IPS-15b (cell line): ENCODE measurements at regions not wholly inside any gene's neighbourhood (a gene's known extent, or its start where the extent isn't known, plus 50 kb on each side); places are given as distances from the start of the nearest gene placed in this dataset.

Experiments
- H3K27me3 ChIP-seq: one replicate; pipeline ENCODE4 v1.6.1; 2013; ENCODE audit warnings: low read length; ENCODE audit not compliant: control insufficient read depth, insufficient read depth
- H3K36me3 ChIP-seq: one replicate; pipeline ENCODE4 v1.6.1; 2013; ENCODE audit warnings: low read length; ENCODE audit not compliant: control insufficient read depth, insufficient read depth
- H3K4me1 ChIP-seq: one replicate; pipeline ENCODE4 v1.6.1; 2013; ENCODE audit warnings: mild to moderate bottlenecking, low read length; ENCODE audit not compliant: control insufficient read depth, insufficient read depth
- H3K4me3 ChIP-seq: one replicate; pipeline ENCODE4 v1.5.1; 2013; ENCODE audit warnings: low read depth, low read length
- H3K9ac ChIP-seq: one replicate; pipeline ENCODE4 v1.6.1; 2013; ENCODE audit warnings: low read depth, mild to moderate bottlenecking, low read length
- H3K9me3 ChIP-seq: one replicate; pipeline ENCODE4 v1.6.1; 2013; ENCODE audit warnings: mild to moderate bottlenecking, low read length; ENCODE audit not compliant: control insufficient read depth, insufficient read depth

DNA sequence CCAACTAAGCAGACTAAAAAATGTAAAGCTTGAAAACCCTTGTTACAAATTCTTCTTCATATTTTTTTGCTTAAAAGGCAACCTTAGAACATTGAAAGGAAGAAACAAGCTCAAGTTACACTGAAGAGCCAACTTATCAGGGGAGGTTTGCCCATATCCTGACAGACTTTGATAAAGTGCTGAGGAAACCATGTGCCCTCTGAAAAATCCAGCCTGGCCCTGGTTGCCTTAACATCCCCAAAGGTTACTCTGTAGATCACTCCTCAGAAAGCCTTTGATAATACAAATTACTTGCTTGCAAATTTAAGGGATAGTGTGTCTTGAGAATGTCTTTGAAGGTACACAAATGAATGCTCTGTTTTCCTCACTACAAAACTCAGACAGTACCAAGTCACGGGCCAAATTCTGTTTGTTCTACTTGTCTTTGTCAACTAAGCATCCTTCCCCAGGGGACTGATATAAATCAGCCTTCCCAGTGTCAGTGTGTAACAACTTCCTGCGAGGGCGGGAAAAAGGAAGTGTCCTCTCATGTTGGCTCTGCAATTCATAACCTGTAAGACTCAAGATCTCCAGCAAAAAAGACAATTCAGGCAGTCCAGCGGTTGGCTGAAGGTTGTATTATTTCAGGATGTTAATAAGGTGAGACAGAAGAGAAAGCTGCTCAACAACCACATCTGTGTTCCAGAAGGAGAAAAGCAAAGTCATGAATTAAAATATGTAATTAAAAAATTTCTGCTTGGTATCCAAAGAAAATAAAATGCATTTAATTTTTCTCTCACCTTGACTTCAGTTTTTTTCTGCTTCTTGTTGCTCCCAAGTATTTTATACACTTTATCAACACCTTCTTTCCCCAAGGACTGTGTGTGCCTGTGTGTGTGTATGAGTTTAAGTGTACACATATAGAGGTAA is 199.9 kb downstream of the PIK3R1 start:
- no peaks in the 10 kb centered on the region for H3K9me3 ChIP-seq
- H3K4me1 ChIP-seq = no peaks in the 10 kb centered on the region
- H3K27me3 ChIP-seq = no peaks in the 10 kb centered on the region
- H3K9ac ChIP-seq = no peak overlapping the region
- no peaks in the 10 kb centered on the region for H3K36me3 ChIP-seq
- H3K4me3 ChIP-seq = no peak overlapping the region

GRCh38 chr5:68416714-68417113 is 201.2 kb downstream of the PIK3R1 start:
- no peaks in the 10 kb centered on the region for H3K36me3 ChIP-seq
- H3K4me1 ChIP-seq = no peaks in the 10 kb centered on the region

GRCh38 chr5:68418201-68418600 is 202.6 kb downstream of the PIK3R1 start:
- Histone ChIP-seq H3K4me3 (no peak overlapping the region), H3K36me3 (no peaks in the 10 kb centered on the region), H3K4me1 (no peaks in the 10 kb centered on the region), H3K9ac (no peak overlapping the region), H3K27me3 (no peaks in the 10 kb centered on the region), H3K9me3 (no peaks in the 10 kb centered on the region)

More at GRCh38 chr5:68416714-68417113, 201.2 kb downstream of the PIK3R1 start:
- no peaks in the 10 kb centered on the region for H3K27me3 ChIP-seq
- no peak overlapping the region for H3K9ac ChIP-seq
- H3K9me3 ChIP-seq = no peaks in the 10 kb centered on the region
- no peak overlapping the region for H3K4me3 ChIP-seq

GRCh38 chr5:68418680-68419079 is 203.1 kb downstream of the PIK3R1 start:
- Histone ChIP-seq H3K4me1 (no peaks in the 10 kb centered on the region), H3K27me3 (no peaks in the 10 kb centered on the region), H3K9ac (no peak overlapping the region), H3K4me3 (no peak overlapping the region), H3K36me3 (no peaks in the 10 kb centered on the region), H3K9me3 (no peaks in the 10 kb centered on the region)

DNA sequence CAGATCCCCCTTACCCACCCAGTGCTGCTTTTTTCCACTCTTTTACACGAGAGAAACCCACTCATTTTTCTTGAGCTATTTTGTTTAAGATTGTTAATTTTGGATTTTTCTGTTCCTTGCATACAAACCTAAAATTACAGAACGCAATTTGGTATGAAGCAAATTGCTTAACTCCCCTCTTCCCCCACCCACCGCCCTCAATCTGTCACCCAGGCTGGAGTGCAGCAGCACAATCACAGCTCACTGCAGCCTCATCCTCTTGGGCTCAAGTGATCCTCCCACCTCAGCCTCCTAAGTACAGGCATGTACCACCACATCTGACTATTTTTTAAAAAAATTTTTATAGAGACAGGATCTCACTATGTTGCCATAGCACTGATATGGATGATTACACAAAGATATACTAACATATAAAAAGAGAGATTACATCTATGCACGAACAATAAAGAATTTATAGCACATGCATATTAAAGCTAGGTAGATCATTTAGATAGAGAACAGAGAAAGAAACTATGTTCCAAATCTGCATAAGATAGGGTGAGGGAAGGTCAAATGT is 203.6 kb downstream of the PIK3R1 start:
- Histone ChIP-seq H3K36me3 (no peaks in the 10 kb centered on the region), H3K27me3 (no peaks in the 10 kb centered on the region), H3K4me1 (no peaks in the 10 kb centered on the region), H3K9ac (no peak overlapping the region), H3K9me3 (no peaks in the 10 kb centered on the region), H3K4me3 (no peak overlapping the region)

- Histone ChIP-seq H3K9ac (no peak overlapping the region), H3K4me3 (no peak overlapping the region), H3K36me3 (no peaks in the 10 kb centered on the region), H3K27me3 (no peaks in the 10 kb centered on the region), H3K9me3 (no peaks in the 10 kb centered on the region), H3K4me1 (no peaks in the 10 kb centered on the region)
Measured at GRCh38 chr5:68419637-68420452, 204.3 kb downstream of the PIK3R1 start.

DNA sequence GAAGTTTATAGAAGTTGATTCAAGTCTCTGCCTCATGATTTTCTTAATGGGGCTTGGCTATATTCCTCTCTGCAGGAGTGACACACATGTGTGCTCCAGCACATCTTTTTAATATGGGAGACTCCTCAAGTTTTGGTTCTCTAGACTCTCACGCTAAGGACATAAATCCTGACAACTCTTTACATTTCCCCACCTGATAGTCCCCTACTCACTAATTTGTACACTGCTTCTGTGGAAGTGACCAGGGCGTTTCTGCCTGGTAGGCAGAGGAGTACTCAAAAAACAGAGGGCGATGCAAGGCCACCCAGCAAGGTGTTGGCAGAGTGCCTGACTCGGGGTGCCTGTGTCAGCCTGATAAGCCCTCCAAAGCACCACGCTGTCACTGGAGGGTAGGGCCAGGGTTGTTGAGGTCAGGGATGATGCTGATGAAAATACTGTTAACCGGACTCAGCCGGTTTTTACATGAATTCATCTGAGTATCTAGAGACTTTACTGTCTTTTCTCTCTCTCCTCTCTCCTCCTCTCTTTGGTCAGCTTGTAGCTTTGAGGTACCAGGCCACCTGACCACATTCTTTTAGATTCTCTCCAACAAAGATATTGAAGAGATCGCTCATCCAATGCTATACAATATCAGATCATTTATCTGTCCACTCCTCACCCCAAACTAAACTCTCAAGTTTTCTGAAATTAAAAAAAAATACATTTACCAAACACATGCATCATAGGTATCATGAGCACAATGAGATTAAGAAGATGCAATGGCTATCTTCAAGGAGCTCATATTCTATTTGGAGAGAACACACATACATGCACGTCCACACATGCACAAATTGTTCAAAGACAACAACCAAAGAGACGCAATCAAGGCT is 205.2 kb downstream of the PIK3R1 start:
- no peaks in the 10 kb centered on the region for H3K27me3 ChIP-seq
- H3K9ac ChIP-seq = no peak overlapping the region
- no peak overlapping the region for H3K4me3 ChIP-seq
- H3K36me3 ChIP-seq = no peaks in the 10 kb centered on the region
- H3K4me1 ChIP-seq = no peaks in the 10 kb centered on the region
- no peaks in the 10 kb centered on the region for H3K9me3 ChIP-seq

GRCh38 chr5:68421485-68422220 is 206.1 kb downstream of the PIK3R1 start:
- Histone ChIP-seq H3K9ac (no peak overlapping the region), H3K4me3 (no peak overlapping the region), H3K27me3 (no peaks in the 10 kb centered on the region), H3K36me3 (no peaks in the 10 kb centered on the region), H3K9me3 (no peaks in the 10 kb centered on the region), H3K4me1 (no peaks in the 10 kb centered on the region)

DNA sequence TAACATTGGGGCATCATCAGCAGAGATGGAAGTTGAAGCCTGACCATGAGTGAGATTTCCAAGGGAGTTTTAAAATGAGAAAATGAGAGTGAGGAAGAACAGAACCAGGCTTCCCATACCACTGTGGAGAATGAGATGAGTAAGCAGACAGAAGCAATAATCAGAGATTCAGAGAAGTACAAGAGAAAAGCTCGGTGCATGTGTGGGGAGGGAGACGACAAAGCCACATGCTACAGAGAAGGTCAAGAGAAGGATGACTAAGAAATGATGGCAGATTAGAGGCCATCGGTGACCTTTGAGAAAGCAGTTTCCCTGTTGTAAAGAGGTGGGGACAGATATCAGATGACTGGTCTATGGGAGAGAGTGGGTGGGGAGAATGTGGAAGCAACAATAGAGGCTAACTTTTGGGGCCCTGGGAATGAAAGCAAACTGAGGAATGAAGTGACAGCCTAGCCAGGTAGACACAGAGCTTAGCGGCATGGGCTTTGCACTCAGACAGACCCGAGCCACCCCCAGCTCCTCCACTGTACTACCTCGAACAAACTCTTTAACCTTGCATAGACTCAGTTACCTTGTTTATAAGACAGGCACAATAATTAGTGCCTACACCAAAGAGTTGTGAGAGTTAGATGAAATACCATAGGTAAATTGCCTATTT is 207.7 kb downstream of the PIK3R1 start:
- H3K9ac ChIP-seq = no peak overlapping the region
- H3K36me3 ChIP-seq = no peaks in the 10 kb centered on the region
- H3K27me3 ChIP-seq = no peaks in the 10 kb centered on the region
- H3K9me3 ChIP-seq = no peaks in the 10 kb centered on the region
- no peaks in the 10 kb centered on the region for H3K4me1 ChIP-seq
- H3K4me3 ChIP-seq = no peak overlapping the region

- Histone ChIP-seq H3K36me3 (no peaks in the 10 kb centered on the region), H3K9ac (no peak overlapping the region), H3K27me3 (no peaks in the 10 kb centered on the region), H3K4me3 (no peak overlapping the region), H3K4me1 (no peaks in the 10 kb centered on the region), H3K9me3 (no peaks in the 10 kb centered on the region)
Measured at GRCh38 chr5:68424799-68425537, 209.4 kb downstream of the PIK3R1 start.
